Nephron progenitor cell (in vitro differentiated cells): ENCODE measurements at regions not wholly inside any gene's neighbourhood (a gene's known extent, or its start where the extent isn't known, plus 50 kb on each side); places are given as distances from the start of the nearest gene placed in this dataset.

ENCODE experiments used
- DNase-seq: peaks from one replicate; pipeline ENCODE4 v3.0.0; 2021
- H3K27ac Mint-ChIP-seq: 2 replicates; pipeline ENCODE4 v1.8.0; 2021; ENCODE audit warnings: mild to moderate bottlenecking, moderate library complexity, mixed read lengths
- H3K27me3 Mint-ChIP-seq: 2 replicates; pipeline ENCODE4 v1.8.0; 2021; ENCODE audit warnings: mild to moderate bottlenecking, low read depth, mixed read lengths; ENCODE audit not compliant: poor library complexity
- H3K36me3 Mint-ChIP-seq: 2 replicates; pipeline ENCODE4 v1.8.0; 2021; ENCODE audit warnings: low read depth, mixed read lengths
- H3K4me1 Mint-ChIP-seq: 2 replicates; pipeline ENCODE4 v1.8.0; 2021; ENCODE audit warnings: mixed read lengths
- H3K4me3 Mint-ChIP-seq: 2 replicates; pipeline ENCODE4 v1.8.0; 2021; ENCODE audit warnings: mild to moderate bottlenecking, moderate library complexity, mixed read lengths
- H3K9me3 Mint-ChIP-seq: 2 replicates; pipeline ENCODE4 v1.8.0; 2021; ENCODE audit warnings: mild to moderate bottlenecking, moderate library complexity, mixed read lengths
- TF ChIP-seq, protein P1 (sequence below): fragments of 200-600 bp; sonication (generic); IDR thresholded peaks from 2 replicates; pipeline ENCODE4 v1.5.0; 2021; ENCODE audit warnings: antibody characterized with exemption

DNA sequence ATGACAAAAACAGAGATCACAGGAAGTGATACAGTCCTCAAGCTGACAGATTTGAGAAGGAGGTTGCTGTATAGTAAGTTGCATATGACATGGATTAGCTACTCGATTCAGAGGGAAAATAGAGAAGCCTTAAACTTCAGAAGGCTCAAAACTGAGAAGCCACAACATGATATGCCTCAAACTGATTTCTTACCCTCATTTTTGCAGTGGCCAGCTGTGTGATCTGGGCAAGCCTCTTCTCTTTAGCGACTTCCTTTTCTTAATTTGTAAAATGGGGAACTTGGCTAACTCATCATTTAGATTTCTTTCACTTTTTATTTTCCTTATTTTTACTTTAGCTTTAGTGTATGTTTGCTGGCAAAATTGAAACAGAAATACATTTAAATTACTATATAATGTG, 421.1 kb downstream of the KIF4B start:
- H3K4me1 Mint-ChIP-seq, result no peaks in the 10 kb centered on the region
- TF ChIP-seq, protein P1, sequence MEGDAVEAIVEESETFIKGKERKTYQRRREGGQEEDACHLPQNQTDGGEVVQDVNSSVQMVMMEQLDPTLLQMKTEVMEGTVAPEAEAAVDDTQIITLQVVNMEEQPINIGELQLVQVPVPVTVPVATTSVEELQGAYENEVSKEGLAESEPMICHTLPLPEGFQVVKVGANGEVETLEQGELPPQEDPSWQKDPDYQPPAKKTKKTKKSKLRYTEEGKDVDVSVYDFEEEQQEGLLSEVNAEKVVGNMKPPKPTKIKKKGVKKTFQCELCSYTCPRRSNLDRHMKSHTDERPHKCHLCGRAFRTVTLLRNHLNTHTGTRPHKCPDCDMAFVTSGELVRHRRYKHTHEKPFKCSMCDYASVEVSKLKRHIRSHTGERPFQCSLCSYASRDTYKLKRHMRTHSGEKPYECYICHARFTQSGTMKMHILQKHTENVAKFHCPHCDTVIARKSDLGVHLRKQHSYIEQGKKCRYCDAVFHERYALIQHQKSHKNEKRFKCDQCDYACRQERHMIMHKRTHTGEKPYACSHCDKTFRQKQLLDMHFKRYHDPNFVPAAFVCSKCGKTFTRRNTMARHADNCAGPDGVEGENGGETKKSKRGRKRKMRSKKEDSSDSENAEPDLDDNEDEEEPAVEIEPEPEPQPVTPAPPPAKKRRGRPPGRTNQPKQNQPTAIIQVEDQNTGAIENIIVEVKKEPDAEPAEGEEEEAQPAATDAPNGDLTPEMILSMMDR, result no peak
- no peak for DNase-seq
- H3K27me3 Mint-ChIP-seq, result no peaks in the 10 kb centered on the region
- no peak overlapping the region for H3K27ac Mint-ChIP-seq
- no peak overlapping the region for H3K4me3 Mint-ChIP-seq
- H3K9me3 Mint-ChIP-seq, result peaks cover 10% of the 10 kb centered on the region
- no peaks in the 10 kb centered on the region for H3K36me3 Mint-ChIP-seq

DNA sequence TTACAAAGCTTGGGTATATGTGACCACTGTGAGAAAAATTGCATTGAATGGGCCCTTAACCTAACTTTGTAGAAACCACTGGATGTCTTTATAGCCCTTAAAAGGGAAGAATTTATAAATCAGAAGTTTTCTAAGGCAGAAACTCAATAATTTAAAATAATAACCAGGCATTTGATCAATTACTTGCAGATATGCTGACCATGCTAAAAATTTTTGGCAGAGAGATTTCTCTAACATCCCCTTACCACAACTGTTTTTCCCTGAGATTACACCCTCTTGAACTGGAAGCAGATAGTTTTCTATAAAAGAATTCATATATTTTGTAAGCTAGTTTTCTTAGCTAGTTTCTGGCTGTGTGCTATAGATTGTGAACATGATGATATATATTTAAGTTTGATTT, 428.3 kb downstream of the KIF4B start:
- H3K36me3 Mint-ChIP-seq, result no peaks in the 10 kb centered on the region
- peaks cover under 1% of the 10 kb centered on the region for H3K9me3 Mint-ChIP-seq
- no peak overlapping the region for H3K4me3 Mint-ChIP-seq
- no peak overlapping the region for H3K27ac Mint-ChIP-seq
- H3K4me1 Mint-ChIP-seq, result no peaks in the 10 kb centered on the region
- no peak for DNase-seq
- no peaks in the 10 kb centered on the region for H3K27me3 Mint-ChIP-seq
- TF ChIP-seq, protein P1, result no peak

DNA sequence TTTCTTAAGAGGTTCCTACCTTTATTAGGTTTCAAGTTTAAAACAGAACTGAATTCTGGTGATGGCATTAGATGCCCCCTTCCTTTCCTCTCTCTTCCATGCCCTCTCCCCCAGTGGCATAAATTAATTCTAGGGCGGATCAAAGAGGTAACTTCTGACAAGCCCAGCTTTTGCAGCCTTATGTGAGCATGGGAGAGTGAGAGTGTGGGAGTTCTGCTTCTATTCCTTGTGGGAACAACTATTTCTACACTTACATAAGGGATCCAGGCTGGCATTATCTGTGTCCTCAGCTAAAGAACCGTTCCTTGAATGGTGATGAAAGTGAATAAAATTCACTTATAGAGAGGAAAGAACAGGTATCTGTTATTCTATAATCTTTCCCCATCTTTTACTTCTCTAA, 437.6 kb downstream of the KIF4B start:
- no peak overlapping the region for H3K4me3 Mint-ChIP-seq
- no peaks in the 10 kb centered on the region for H3K9me3 Mint-ChIP-seq

DNA sequence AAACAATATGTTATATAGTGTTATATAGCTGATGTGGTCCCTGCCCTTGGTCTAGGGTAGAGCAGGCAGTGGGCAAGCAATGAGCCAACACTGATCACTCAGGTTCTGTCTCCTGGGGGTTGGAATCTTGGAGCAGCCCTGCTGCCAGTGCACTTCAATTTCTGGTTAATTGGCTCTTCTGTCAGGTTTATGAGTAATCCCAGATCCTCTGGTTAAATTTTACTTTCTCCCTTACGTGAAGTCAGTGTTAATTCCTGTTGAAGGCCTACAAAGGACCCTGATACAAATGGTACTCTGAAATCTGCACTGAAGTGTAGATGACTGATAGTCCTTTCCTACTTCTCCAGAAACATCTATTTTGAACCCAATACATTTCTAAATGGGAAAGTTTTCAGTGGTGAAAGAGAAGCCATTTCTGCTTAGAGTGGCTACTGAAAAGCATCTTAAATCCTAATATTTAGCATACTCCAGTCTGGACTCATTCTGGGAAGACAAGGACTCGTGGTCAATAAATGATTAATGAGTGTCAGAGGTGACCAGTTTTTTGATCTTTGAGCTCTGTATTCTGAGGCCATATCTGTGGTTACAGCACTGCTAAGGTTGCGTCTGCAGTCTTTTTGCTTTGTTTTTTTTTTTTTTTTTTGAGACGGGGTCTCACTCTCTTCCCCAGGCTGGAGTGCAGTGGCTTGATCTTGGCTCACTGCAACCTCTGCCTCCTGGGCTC, 442.4 kb downstream of the KIF4B start:
- no peak for DNase-seq
- Mint-ChIP-seq H3K36me3 (no peaks in the 10 kb centered on the region), H3K27me3 (peaks cover 6% of the 10 kb centered on the region), H3K27ac (no peak overlapping the region), H3K4me1 (no peaks in the 10 kb centered on the region), H3K9me3 (no peaks in the 10 kb centered on the region), H3K4me3 (no peak overlapping the region)
- TF ChIP-seq, protein P1, result no peak

More for the DNA sequence above, 437.6 kb downstream of the KIF4B start:
- DNase-seq, result no peak
- TF ChIP-seq, protein P1, result no peak
- no peaks in the 10 kb centered on the region for H3K4me1 Mint-ChIP-seq
- H3K36me3 Mint-ChIP-seq, result no peaks in the 10 kb centered on the region
- H3K27me3 Mint-ChIP-seq, result peaks cover 6% of the 10 kb centered on the region
- H3K27ac Mint-ChIP-seq, result no peak overlapping the region

DNA sequence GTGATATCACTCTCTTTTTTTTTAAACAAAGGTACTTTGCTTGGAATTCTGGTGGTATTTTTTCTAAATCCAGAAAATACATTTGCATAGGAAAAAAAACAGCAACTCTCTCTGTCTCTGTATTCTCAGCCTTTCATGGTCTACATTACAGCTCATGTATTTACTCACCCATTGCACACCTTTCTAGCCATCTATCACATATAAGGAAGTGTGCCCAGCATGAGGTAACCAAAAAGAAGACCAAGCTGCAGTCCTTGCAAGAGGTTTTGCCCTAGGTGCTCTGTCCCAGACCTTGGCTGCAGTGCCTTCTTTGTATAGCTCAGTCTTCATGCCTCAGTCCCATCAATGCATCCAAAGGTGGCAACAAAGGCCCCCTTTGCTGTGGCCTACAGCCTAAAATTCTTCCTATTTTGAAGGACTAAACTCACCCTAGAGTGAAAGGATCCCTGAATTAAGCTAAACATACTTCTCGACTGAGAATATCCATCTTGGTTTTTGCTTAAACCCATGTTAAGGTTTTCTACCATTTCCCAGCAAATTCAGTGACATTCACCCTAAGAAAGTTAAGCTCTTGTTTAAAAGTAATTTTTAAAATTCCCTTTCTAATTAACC, 446.4 kb downstream of the KIF4B start:
- Mint-ChIP-seq H3K9me3 (peaks cover 7% of the 10 kb centered on the region), H3K4me3 (no peak overlapping the region), H3K27me3 (no peaks in the 10 kb centered on the region), H3K4me1 (no peaks in the 10 kb centered on the region), H3K27ac (no peak overlapping the region), H3K36me3 (no peaks in the 10 kb centered on the region)
- no peak for DNase-seq
- TF ChIP-seq, protein P1, result no peak

DNA sequence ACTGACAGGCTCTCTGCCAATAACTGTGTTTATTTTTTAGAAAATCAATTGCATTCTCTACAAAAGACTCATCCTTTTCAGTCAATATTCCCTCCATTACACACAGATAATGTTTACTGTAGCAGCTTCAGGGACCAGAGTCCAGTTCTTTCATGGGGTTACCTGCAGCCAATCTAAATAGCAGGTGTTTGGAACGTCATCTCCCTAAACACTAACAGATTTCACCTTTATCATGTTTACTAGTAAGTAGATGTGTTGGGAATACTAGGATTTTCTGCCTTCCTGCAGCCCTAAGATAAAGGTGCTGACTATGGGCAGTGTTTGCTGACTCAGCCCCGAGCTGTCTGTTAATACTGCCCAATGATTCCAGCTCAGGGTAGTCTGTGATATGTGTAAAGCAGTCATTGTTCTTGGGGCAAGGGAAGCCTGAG, 447.0 kb downstream of the KIF4B start:
- DNase-seq, result no peak
- H3K9me3 Mint-ChIP-seq, result peaks cover 7% of the 10 kb centered on the region
- H3K4me3 Mint-ChIP-seq, result no peak overlapping the region
- H3K4me1 Mint-ChIP-seq, result no peaks in the 10 kb centered on the region
- TF ChIP-seq, protein P1, result no peak
- H3K27ac Mint-ChIP-seq, result no peak overlapping the region
- no peaks in the 10 kb centered on the region for H3K36me3 Mint-ChIP-seq
- no peaks in the 10 kb centered on the region for H3K27me3 Mint-ChIP-seq
